ENCODE measurements at regions not wholly inside any gene's neighbourhood (a gene's known extent, or its start where the extent isn't known, plus 50 kb on each side); places are given as distances from the start of the nearest gene placed in this dataset.

DNA sequence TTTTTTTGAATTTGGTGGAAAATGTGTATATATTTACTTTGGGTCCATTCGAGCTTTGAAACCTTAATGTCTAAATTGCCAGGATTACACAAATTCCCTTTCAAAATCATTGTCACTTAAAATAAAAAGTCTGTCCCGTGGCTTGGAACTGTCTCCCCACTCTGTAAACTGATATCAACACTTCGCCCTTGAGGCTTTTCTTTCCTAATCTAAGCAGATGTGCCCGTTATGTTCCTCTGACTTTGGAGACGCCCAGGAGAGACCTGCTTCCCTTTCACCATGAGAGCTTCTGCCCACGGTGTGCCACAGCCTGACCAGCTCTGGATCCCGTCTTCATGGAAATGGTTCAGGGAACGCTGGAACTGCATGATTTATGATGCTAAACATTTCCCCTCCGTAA is 151.3 kb downstream of the C16orf95 start:
- Histone ChIP-seq H3K36me3 (ENCODE audit: control insufficient read depth, insufficient read depth, low read length) (no peaks in the 10 kb centered on the region), H3K27me3 (ENCODE audit: control insufficient read depth, insufficient read depth, low read length) (no peaks in the 10 kb centered on the region), H3K4me3 (ENCODE audit: low read depth, low read length) (no peak overlapping the region)
- no peak for TF ChIP-seq CTCF (IDR thresholded peaks at IDR 0.05; ENCODE audit: insufficient read depth, low read length, severe bottlenecking)
- FAIRE-seq = no peak
- DNase-seq (ENCODE audit: low read depth) = no peak

GRCh38 chr16:87166321-87166720 is 150.9 kb downstream of the C16orf95 start:
- FAIRE-seq (no peak), DNase-seq (ENCODE audit: low read depth) (no peak)
- TF ChIP-seq CTCF (IDR thresholded peaks at IDR 0.05; ENCODE audit: insufficient read depth, low read length, severe bottlenecking) = no peak
- Histone ChIP-seq H3K4me3 (ENCODE audit: low read depth, low read length) (no peak overlapping the region), H3K36me3 (ENCODE audit: control insufficient read depth, insufficient read depth, low read length) (no peaks in the 10 kb centered on the region), H3K27me3 (ENCODE audit: control insufficient read depth, insufficient read depth, low read length) (no peaks in the 10 kb centered on the region)

DNA sequence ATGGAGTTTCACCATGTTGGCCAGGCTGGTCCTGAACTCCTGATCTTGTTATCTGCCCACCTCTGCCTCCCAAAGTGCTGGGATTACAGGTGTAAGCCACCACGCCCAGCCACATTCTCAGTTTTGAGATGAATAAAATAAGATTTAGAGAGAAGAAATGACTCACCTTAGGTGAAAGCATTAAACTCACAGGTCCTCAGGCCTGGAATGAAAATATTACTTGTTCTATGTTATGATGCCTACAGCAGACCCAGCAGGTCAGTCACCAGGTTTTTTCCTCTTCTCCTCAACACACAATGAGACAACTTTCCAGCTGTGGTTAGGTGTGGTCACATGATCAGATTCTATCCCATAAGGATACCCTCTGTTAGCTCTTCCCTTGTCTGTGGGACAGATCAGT is 150.3 kb downstream of the C16orf95 start:
- FAIRE-seq = no peak
- no peak overlapping the region for H3K4me3 ChIP-seq (ENCODE audit: low read depth, low read length)
- H3K36me3 ChIP-seq (ENCODE audit: control insufficient read depth, insufficient read depth, low read length) = no peaks in the 10 kb centered on the region
- no peaks in the 10 kb centered on the region for H3K27me3 ChIP-seq (ENCODE audit: control insufficient read depth, insufficient read depth, low read length)
- DNase-seq (ENCODE audit: low read depth) = no peak
- no peak for TF ChIP-seq CTCF (IDR thresholded peaks at IDR 0.05; ENCODE audit: insufficient read depth, low read length, severe bottlenecking)

GRCh38 chr16:87169509-87169995 is 147.6 kb downstream of the C16orf95 start:
- no peaks in the 10 kb centered on the region for H3K36me3 ChIP-seq (ENCODE audit: control insufficient read depth, insufficient read depth, low read length)
- FAIRE-seq (no peak), DNase-seq (ENCODE audit: low read depth) (no peak)
- no peaks in the 10 kb centered on the region for H3K27me3 ChIP-seq (ENCODE audit: control insufficient read depth, insufficient read depth, low read length)
- TF ChIP-seq CTCF (IDR thresholded peaks at IDR 0.05; ENCODE audit: insufficient read depth, low read length, severe bottlenecking) = no peak
- no peak overlapping the region for H3K4me3 ChIP-seq (ENCODE audit: low read depth, low read length)

DNA sequence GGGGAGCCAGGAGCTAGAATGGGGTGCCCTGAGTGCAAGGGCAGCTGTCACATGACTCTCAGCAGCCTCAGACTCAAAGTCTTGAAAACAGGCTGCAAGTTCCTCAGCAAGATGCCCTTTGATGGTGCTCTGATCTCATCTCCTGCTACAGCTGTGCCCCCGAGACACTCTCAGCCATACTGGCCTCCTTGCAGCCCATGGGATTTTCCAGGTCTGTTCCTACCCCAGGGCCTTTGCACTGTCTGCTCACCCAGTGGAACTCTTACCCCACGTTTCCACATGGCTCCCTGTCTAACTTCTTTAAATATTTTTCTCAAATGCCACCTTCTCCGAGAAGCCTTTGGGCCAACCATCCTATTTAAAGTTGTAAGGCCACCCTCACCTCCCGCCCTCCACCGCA is 146.9 kb downstream of the C16orf95 start:
- no peak for TF ChIP-seq CTCF (IDR thresholded peaks at IDR 0.05; ENCODE audit: insufficient read depth, low read length, severe bottlenecking)
- Histone ChIP-seq H3K27me3 (ENCODE audit: control insufficient read depth, insufficient read depth, low read length) (no peaks in the 10 kb centered on the region), H3K36me3 (ENCODE audit: control insufficient read depth, insufficient read depth, low read length) (no peaks in the 10 kb centered on the region), H3K4me3 (ENCODE audit: low read depth, low read length) (no peak overlapping the region)
- FAIRE-seq = no peak
- DNase-seq (ENCODE audit: low read depth) = no peak

GRCh38 chr16:87171723-87172122 is 145.5 kb downstream of the C16orf95 start:
- DNase-seq (ENCODE audit: low read depth) (no peak), FAIRE-seq (peak; percentile 13)
- Histone ChIP-seq H3K27me3 (ENCODE audit: control insufficient read depth, insufficient read depth, low read length) (no peaks in the 10 kb centered on the region), H3K4me3 (ENCODE audit: low read depth, low read length) (no peak overlapping the region), H3K36me3 (ENCODE audit: control insufficient read depth, insufficient read depth, low read length) (no peaks in the 10 kb centered on the region)
- TF ChIP-seq CTCF (IDR thresholded peaks at IDR 0.05; ENCODE audit: insufficient read depth, low read length, severe bottlenecking) = no peak

All from bronchial epithelial cell (primary cell).